Prostate gland (tissue), 2 donors: ENCODE measurements at regions not wholly inside any gene's neighbourhood (a gene's known extent, or its start where the extent isn't known, plus 50 kb on each side); places are given as distances from the start of the nearest gene placed in this dataset.
A peak's percentile ranks its signal among the peaks of the same experiment; 100 is the strongest.

ENCODE experiments used
- DNase-seq: peaks from one replicate; pipeline ENCODE4 v3.0.0-alpha.2; 2019; ENCODE audit warnings: low spot score
- H3K27ac ChIP-seq, 2 donors: fragments of 200-600 bp; sonication (generic); 2 replicates each; pipeline ENCODE4 v1.5.1; 2017 to 2019
- H3K27me3 ChIP-seq: fragments of 200-600 bp; sonication (generic); replicated peaks from 2 replicates; pipeline ENCODE4 v1.5.1; 2019; ENCODE audit not compliant: insufficient read depth
- H3K36me3 ChIP-seq, 2 donors: fragments of 200-600 bp; sonication (generic); 1 replicate in 1 of 2; 2 replicates in 1 of 2; pipeline versions ENCODE4 v1.5.1 to v1.8.1; 2017 to 2019
- H3K4me1 ChIP-seq: fragments of 200-600 bp; sonication (generic); replicated peaks from 2 replicates; pipeline ENCODE4 v1.5.1; 2019
- H3K4me3 ChIP-seq, 2 donors: fragments of 200-600 bp; sonication (generic); 2 replicates each; pipeline ENCODE4 v1.5.1; 2017 to 2019
- H3K9me3 ChIP-seq: fragments of 200-600 bp; sonication (generic); 2 replicates; pipeline ENCODE4 v1.5.1; 2017
- CTCF ChIP-seq, 4 experiments: fragments of 200-600 bp in 2 of 4; fragments of 450-650 bp in 2 of 4; sonication (generic) in 2 of 4; IDR thresholded peaks; 1 replicate in 3 of 4; 2 replicates in 1 of 4; pipeline ENCODE4 v1.5.1; 2016 to 2019; ENCODE audit warnings: antibody characterized with exemption in 4 of 4, mild to moderate bottlenecking in 2 of 4, moderate library complexity in 2 of 4
- POLR2A ChIP-seq: fragments of 450-650 bp; IDR thresholded peaks from one replicate; pipeline ENCODE4 v1.6.1; 2016; ENCODE audit warnings: antibody characterized with exemption, mild to moderate bottlenecking
- POLR2AphosphoS5 ChIP-seq: sonication (generic); formaldehyde crosslinking; IDR thresholded peaks from one replicate; pipeline ENCODE4 v1.6.1; 2017; ENCODE audit warnings: antibody characterized with exemption
- WGBS: methylation state at CpG from one replicate; pipeline ENCODE4 v1.1.5; 2018; 5-methylcytosine and 5-hydroxymethylcytosine counted together
- intact Hi-C: fragments of 100-400 bp; cut with DNase I; formaldehyde crosslinking; loops from one replicate; pipeline ENCODE4 v1.14.2; 2022

- 89% methylated on average over 13 of the region's 13 CpGs for WGBS
- no peaks in the 10 kb centered on the region for H3K36me3 ChIP-seq
- DNase-seq, result no peak
- no peak for TF ChIP-seq CTCF (IDR thresholded peaks at IDR 0.05)
- no peak for TF ChIP-seq POLR2AphosphoS5
- no peak for TF ChIP-seq POLR2A
- intact Hi-C loops, result no loop called here
- H3K27me3 ChIP-seq, result no peaks in the 10 kb centered on the region
- no peaks in the 10 kb centered on the region for H3K4me1 ChIP-seq
- no peak overlapping the region for H3K4me3 ChIP-seq
- no peak overlapping the region for H3K27ac ChIP-seq
- no peaks in the 10 kb centered on the region for H3K9me3 ChIP-seq
Observed at GRCh38 chr12:111169456-111169855, 199.4 kb downstream of the PHETA1 start.

GRCh38 chr12:111169032-111169431 lies 199.9 kb downstream of the PHETA1 start:
- no peak overlapping the region for H3K4me3 ChIP-seq
- no peak for TF ChIP-seq CTCF (IDR thresholded peaks at IDR 0.05)
- 87% methylated on average over 8 of the region's 8 CpGs for WGBS

GRCh38 chr12:111168009-111168900 lies 200.6 kb downstream of the PHETA1 start:
- Histone ChIP-seq H3K27ac (no peak overlapping the region), H3K36me3 (no peaks in the 10 kb centered on the region), H3K4me1 (no peaks in the 10 kb centered on the region), H3K9me3 (no peaks in the 10 kb centered on the region), H3K27me3 (no peaks in the 10 kb centered on the region), H3K4me3 (no peak overlapping the region)
- intact Hi-C loops, result no loop called here
- no peak for DNase-seq
- WGBS, result 84% methylated on average over 16 of the region's 16 CpGs
- TF ChIP-seq CTCF (IDR thresholded peaks at IDR 0.05) (no peak), POLR2AphosphoS5 (no peak), POLR2A (no peak)

More at GRCh38 chr12:111169032-111169431, 199.9 kb downstream of the PHETA1 start:
- Histone ChIP-seq H3K27ac (no peak overlapping the region), H3K36me3 (no peaks in the 10 kb centered on the region), H3K27me3 (no peaks in the 10 kb centered on the region), H3K4me1 (no peaks in the 10 kb centered on the region), H3K9me3 (no peaks in the 10 kb centered on the region)
- DNase-seq, result no peak
- intact Hi-C loops, result no loop called here

- H3K27me3 ChIP-seq, result no peaks in the 10 kb centered on the region
- intact Hi-C loops, result no loop called here
Observed at GRCh38 chr12:111166779-111167540, 201.9 kb downstream of the PHETA1 start.

More at GRCh38 chr12:111166779-111167540, 201.9 kb downstream of the PHETA1 start:
- Histone ChIP-seq H3K36me3 (no peaks in the 10 kb centered on the region), H3K4me3 (no peak overlapping the region), H3K27ac (no peak overlapping the region), H3K9me3 (no peaks in the 10 kb centered on the region), H3K4me1 (no peaks in the 10 kb centered on the region)
- peak; percentile 62 for DNase-seq
- 34% methylated on average over 22 of the region's 22 CpGs for WGBS
- peak; percentile 65 for TF ChIP-seq POLR2AphosphoS5
- TF ChIP-seq CTCF (IDR thresholded peaks at IDR 0.05), result no peak
